ENCODE measurements at regions not wholly inside any gene's neighbourhood (a gene's known extent, or its start where the extent isn't known, plus 50 kb on each side); places are given as distances from the start of the nearest gene placed in this dataset.

- no peak overlapping the region for H2BK5ac ChIP-seq (ENCODE audit: low read depth, low read length, poor library complexity, severe bottlenecking)
- no peak overlapping the region for H2BK15ac ChIP-seq (ENCODE audit: low read depth, poor library complexity, severe bottlenecking)
- 80% methylated on average over 8 of the region's 8 CpGs for WGBS
These were observed 147.2 kb upstream of the L3MBTL4 start for GRCh38 chr18:6561862-6562291.

GRCh38 chr18:6563896-6564295, 149.2 kb upstream of the L3MBTL4 start:
- H3K27ac ChIP-seq (ENCODE audit: low read length, poor library complexity, severe bottlenecking) = no peak overlapping the region
- H2BK15ac ChIP-seq (ENCODE audit: low read depth, poor library complexity, severe bottlenecking) = no peak overlapping the region
- H3K36me3 ChIP-seq (ENCODE audit: control insufficient read depth in 1 of 2, insufficient read depth in 2 of 2, low read depth in 1 of 2, low read length in 2 of 2) = no peaks in the 10 kb centered on the region
- H3K14ac ChIP-seq (ENCODE audit: low read length in 2 of 2) = no peak overlapping the region
- H3K4me3 ChIP-seq (ENCODE audit: insufficient read depth in 1 of 2, low read depth in 1 of 2, low read length in 2 of 2) = no peak overlapping the region
- WGBS = no CpG with 5 or more reads among the region's 1 CpG
- no peak overlapping the region for H2BK12ac ChIP-seq (ENCODE audit: low read length in 2 of 2)
- H3K9ac ChIP-seq (ENCODE audit: low read length) = no peak overlapping the region
- no peak overlapping the region for H2AFZ ChIP-seq (ENCODE audit: low read depth, low read length)
- no peak overlapping the region for H4K91ac ChIP-seq (ENCODE audit: low read length)
- H3K9me3 ChIP-seq (ENCODE audit: control insufficient read depth, low read length) = no peaks in the 10 kb centered on the region
- no peak overlapping the region for H2BK120ac ChIP-seq (ENCODE audit: low read depth, low read length)
- H2BK5ac ChIP-seq (ENCODE audit: low read depth, low read length, poor library complexity, severe bottlenecking) = no peak overlapping the region
- peaks cover 1% of the 10 kb centered on the region for H3K4me1 ChIP-seq (ENCODE audit: control insufficient read depth, insufficient read depth, low read depth, low read length)
- DNase-seq = no peak
- no peak overlapping the region for H2AK5ac ChIP-seq (ENCODE audit: low read length, severe bottlenecking)
- H4K8ac ChIP-seq (ENCODE audit: low read length) = no peak overlapping the region
- no peaks in the 10 kb centered on the region for H3K27me3 ChIP-seq (ENCODE audit: control insufficient read depth in 1 of 2, insufficient read depth in 1 of 2, low read length in 2 of 2)
- H3K4me2 ChIP-seq (ENCODE audit: low read length, poor library complexity, severe bottlenecking) = no peak overlapping the region
- H3K79me1 ChIP-seq (replicated peaks; ENCODE audit: low read length, poor library complexity, severe bottlenecking) = no peaks in the 10 kb centered on the region
- H3K18ac ChIP-seq (ENCODE audit: low read depth in 1 of 2, low read length in 2 of 2) = no peak overlapping the region
- H3K23ac ChIP-seq (ENCODE audit: low read length in 2 of 2) = no peak overlapping the region
- no peak overlapping the region for H3K4ac ChIP-seq (ENCODE audit: low read depth in 1 of 2, low read length in 2 of 2)

More at GRCh38 chr18:6561862-6562291, 147.2 kb upstream of the L3MBTL4 start:
- H2BK12ac ChIP-seq (ENCODE audit: low read length in 2 of 2) = no peak overlapping the region
- H3K9me3 ChIP-seq (ENCODE audit: control insufficient read depth, low read length) = no peaks in the 10 kb centered on the region
- no peak for DNase-seq
- H3K4me3 ChIP-seq (ENCODE audit: insufficient read depth in 1 of 2, low read depth in 1 of 2, low read length in 2 of 2) = no peak overlapping the region
- no peak overlapping the region for H2AK5ac ChIP-seq (ENCODE audit: low read length, severe bottlenecking)
- peaks cover 0 to 9% of the 10 kb centered on the region in 2 experiments for H3K27me3 ChIP-seq (ENCODE audit: control insufficient read depth in 1 of 2, insufficient read depth in 1 of 2, low read length in 2 of 2)
- H4K8ac ChIP-seq (ENCODE audit: low read length) = no peak overlapping the region
- H3K18ac ChIP-seq (ENCODE audit: low read depth in 1 of 2, low read length in 2 of 2) = no peak overlapping the region
- H3K4me1 ChIP-seq (ENCODE audit: control insufficient read depth, insufficient read depth, low read depth, low read length) = peaks cover 1% of the 10 kb centered on the region
- H3K4ac ChIP-seq (ENCODE audit: low read depth in 1 of 2, low read length in 2 of 2) = no peak overlapping the region
- H3K23ac ChIP-seq (ENCODE audit: low read length in 2 of 2) = no peak overlapping the region
- no peak overlapping the region for H3K4me2 ChIP-seq (ENCODE audit: low read length, poor library complexity, severe bottlenecking)
- H3K36me3 ChIP-seq (ENCODE audit: control insufficient read depth in 1 of 2, insufficient read depth in 2 of 2, low read depth in 1 of 2, low read length in 2 of 2) = no peaks in the 10 kb centered on the region
- H2AFZ ChIP-seq (ENCODE audit: low read depth, low read length) = no peak overlapping the region
- H3K79me1 ChIP-seq (replicated peaks; ENCODE audit: low read length, poor library complexity, severe bottlenecking) = no peaks in the 10 kb centered on the region
- H3K27ac ChIP-seq (ENCODE audit: low read length, poor library complexity, severe bottlenecking) = no peak overlapping the region
- H2BK120ac ChIP-seq (ENCODE audit: low read depth, low read length) = no peak overlapping the region
- H4K91ac ChIP-seq (ENCODE audit: low read length) = no peak overlapping the region
- H3K14ac ChIP-seq (ENCODE audit: low read length in 2 of 2) = no peak overlapping the region
- no peak overlapping the region for H3K9ac ChIP-seq (ENCODE audit: low read length)

- Histone ChIP-seq H3K4me2 (ENCODE audit: low read length, poor library complexity, severe bottlenecking) (no peak overlapping the region), H3K27ac (ENCODE audit: low read length, poor library complexity, severe bottlenecking) (no peak overlapping the region), H2BK15ac (ENCODE audit: low read depth, poor library complexity, severe bottlenecking) (no peak overlapping the region), H3K4me3 (ENCODE audit: insufficient read depth in 1 of 2, low read depth in 1 of 2, low read length in 2 of 2) (no peak overlapping the region), H3K4me1 (ENCODE audit: control insufficient read depth, insufficient read depth, low read depth, low read length) (peaks cover 1% of the 10 kb centered on the region), H4K8ac (ENCODE audit: low read length) (no peak overlapping the region), H2BK12ac (ENCODE audit: low read length in 2 of 2) (no peak overlapping the region), H3K23ac (ENCODE audit: low read length in 2 of 2) (no peak overlapping the region), H3K27me3 (ENCODE audit: control insufficient read depth in 1 of 2, insufficient read depth in 1 of 2, low read length in 2 of 2) (no peaks in the 10 kb centered on the region), H2BK120ac (ENCODE audit: low read depth, low read length) (no peak overlapping the region), H3K79me1 (replicated peaks; ENCODE audit: low read length, poor library complexity, severe bottlenecking) (no peaks in the 10 kb centered on the region), H2AFZ (ENCODE audit: low read depth, low read length) (no peak overlapping the region), H3K18ac (ENCODE audit: low read depth in 1 of 2, low read length in 2 of 2) (no peak overlapping the region), H2BK5ac (ENCODE audit: low read depth, low read length, poor library complexity, severe bottlenecking) (no peak overlapping the region), H3K36me3 (ENCODE audit: control insufficient read depth in 1 of 2, insufficient read depth in 2 of 2, low read depth in 1 of 2, low read length in 2 of 2) (no peaks in the 10 kb centered on the region), H3K9me3 (ENCODE audit: control insufficient read depth, low read length) (no peaks in the 10 kb centered on the region), H3K4ac (ENCODE audit: low read depth in 1 of 2, low read length in 2 of 2) (no peak overlapping the region), H3K9ac (ENCODE audit: low read length) (no peak overlapping the region), H4K91ac (ENCODE audit: low read length) (no peak overlapping the region), H2AK5ac (ENCODE audit: low read length, severe bottlenecking) (no peak overlapping the region), H3K14ac (ENCODE audit: low read length in 2 of 2) (no peak overlapping the region)
- 100% methylated on average over 3 of the region's 4 CpGs for WGBS
- DNase-seq = no peak
These were observed 150.5 kb upstream of the L3MBTL4 start for GRCh38 chr18:6564950-6565814.

GRCh38 chr18:6565815-6566081, 151.0 kb upstream of the L3MBTL4 start:
- no peak overlapping the region for H3K9ac ChIP-seq (ENCODE audit: low read length)

More at GRCh38 chr18:6565815-6566081, 151.0 kb upstream of the L3MBTL4 start:
- Histone ChIP-seq H3K4me3 (ENCODE audit: insufficient read depth in 1 of 2, low read depth in 1 of 2, low read length in 2 of 2) (no peak overlapping the region), H2BK5ac (ENCODE audit: low read depth, low read length, poor library complexity, severe bottlenecking) (no peak overlapping the region), H3K18ac (ENCODE audit: low read depth in 1 of 2, low read length in 2 of 2) (no peak overlapping the region), H3K4me2 (ENCODE audit: low read length, poor library complexity, severe bottlenecking) (no peak overlapping the region), H3K79me1 (replicated peaks; ENCODE audit: low read length, poor library complexity, severe bottlenecking) (no peaks in the 10 kb centered on the region), H2BK120ac (ENCODE audit: low read depth, low read length) (no peak overlapping the region), H2AK5ac (ENCODE audit: low read length, severe bottlenecking) (no peak overlapping the region), H4K8ac (ENCODE audit: low read length) (no peak overlapping the region), H3K14ac (ENCODE audit: low read length in 2 of 2) (no peak overlapping the region), H2BK15ac (ENCODE audit: low read depth, poor library complexity, severe bottlenecking) (no peak overlapping the region), H3K23ac (ENCODE audit: low read length in 2 of 2) (no peak overlapping the region), H2BK12ac (ENCODE audit: low read length in 2 of 2) (no peak overlapping the region), H3K4ac (ENCODE audit: low read depth in 1 of 2, low read length in 2 of 2) (no peak overlapping the region), H3K4me1 (ENCODE audit: control insufficient read depth, insufficient read depth, low read depth, low read length) (peaks cover 1% of the 10 kb centered on the region), H4K91ac (ENCODE audit: low read length) (no peak overlapping the region), H3K36me3 (ENCODE audit: control insufficient read depth in 1 of 2, insufficient read depth in 2 of 2, low read depth in 1 of 2, low read length in 2 of 2) (no peaks in the 10 kb centered on the region), H2AFZ (ENCODE audit: low read depth, low read length) (no peak overlapping the region), H3K27ac (ENCODE audit: low read length, poor library complexity, severe bottlenecking) (no peak overlapping the region), H3K9me3 (ENCODE audit: control insufficient read depth, low read length) (no peaks in the 10 kb centered on the region), H3K27me3 (ENCODE audit: control insufficient read depth in 1 of 2, insufficient read depth in 1 of 2, low read length in 2 of 2) (no peaks in the 10 kb centered on the region)
- WGBS = 68% methylated on average over 2 of the region's 2 CpGs
- DNase-seq = no peak

Measured in mesenchymal stem cell (in vitro differentiated cells and primary cell).